Epithelial cell of proximal tubule (primary cell): ENCODE measurements at regions not wholly inside any gene's neighbourhood (a gene's known extent, or its start where the extent isn't known, plus 50 kb on each side); places are given as distances from the start of the nearest gene placed in this dataset.

ENCODE experiments used
- DNase-seq: peaks from one replicate; pipeline ENCODE4 v3.0.0-alpha.2; 2011; ENCODE audit warnings: low read depth
- H3K4me3 ChIP-seq: 2 replicates; pipeline ENCODE4 v1.5.1; 2011; ENCODE audit warnings: low read depth, mild to moderate bottlenecking, low read length
- TF ChIP-seq, protein P1 (sequence below): conservative IDR thresholded peaks from 2 replicates; pipeline ENCODE4 v1.5.1; 2012; ENCODE audit warnings: low read depth, mild to moderate bottlenecking, low read length

- TF ChIP-seq, protein P1, sequence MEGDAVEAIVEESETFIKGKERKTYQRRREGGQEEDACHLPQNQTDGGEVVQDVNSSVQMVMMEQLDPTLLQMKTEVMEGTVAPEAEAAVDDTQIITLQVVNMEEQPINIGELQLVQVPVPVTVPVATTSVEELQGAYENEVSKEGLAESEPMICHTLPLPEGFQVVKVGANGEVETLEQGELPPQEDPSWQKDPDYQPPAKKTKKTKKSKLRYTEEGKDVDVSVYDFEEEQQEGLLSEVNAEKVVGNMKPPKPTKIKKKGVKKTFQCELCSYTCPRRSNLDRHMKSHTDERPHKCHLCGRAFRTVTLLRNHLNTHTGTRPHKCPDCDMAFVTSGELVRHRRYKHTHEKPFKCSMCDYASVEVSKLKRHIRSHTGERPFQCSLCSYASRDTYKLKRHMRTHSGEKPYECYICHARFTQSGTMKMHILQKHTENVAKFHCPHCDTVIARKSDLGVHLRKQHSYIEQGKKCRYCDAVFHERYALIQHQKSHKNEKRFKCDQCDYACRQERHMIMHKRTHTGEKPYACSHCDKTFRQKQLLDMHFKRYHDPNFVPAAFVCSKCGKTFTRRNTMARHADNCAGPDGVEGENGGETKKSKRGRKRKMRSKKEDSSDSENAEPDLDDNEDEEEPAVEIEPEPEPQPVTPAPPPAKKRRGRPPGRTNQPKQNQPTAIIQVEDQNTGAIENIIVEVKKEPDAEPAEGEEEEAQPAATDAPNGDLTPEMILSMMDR: no peak
- no peak for DNase-seq
- no peak overlapping the region for H3K4me3 ChIP-seq
Observed at GRCh38 chr5:57582578-57583070, 100.0 kb upstream of the ACTBL2 start.

DNA sequence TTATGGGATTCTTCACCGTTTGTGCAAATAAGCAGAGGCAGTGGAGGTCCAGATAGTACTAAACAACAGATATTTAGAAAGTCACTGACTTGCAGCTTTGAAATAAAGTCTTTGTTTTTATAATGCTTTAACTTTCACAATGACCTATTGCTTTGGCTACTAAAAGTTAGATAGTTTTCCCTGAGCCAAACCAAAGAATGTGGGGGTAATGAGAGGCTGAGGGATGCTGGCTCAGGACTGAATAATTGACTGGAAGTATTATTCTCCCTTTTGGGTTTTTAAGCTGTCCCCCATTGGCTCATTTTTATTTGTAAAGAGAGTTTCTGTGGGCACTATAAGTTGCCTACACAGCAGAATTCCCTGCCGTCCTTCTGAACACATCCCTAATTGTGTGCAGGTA, 99.2 kb upstream of the ACTBL2 start:
- no peak for DNase-seq
- TF ChIP-seq, protein P1: no peak
- H3K4me3 ChIP-seq: no peak overlapping the region

- no peak for DNase-seq
- H3K4me3 ChIP-seq: no peak overlapping the region
- TF ChIP-seq, protein P1: no peak
Observed at GRCh38 chr5:57581222-57581621, 98.6 kb upstream of the ACTBL2 start.

DNA sequence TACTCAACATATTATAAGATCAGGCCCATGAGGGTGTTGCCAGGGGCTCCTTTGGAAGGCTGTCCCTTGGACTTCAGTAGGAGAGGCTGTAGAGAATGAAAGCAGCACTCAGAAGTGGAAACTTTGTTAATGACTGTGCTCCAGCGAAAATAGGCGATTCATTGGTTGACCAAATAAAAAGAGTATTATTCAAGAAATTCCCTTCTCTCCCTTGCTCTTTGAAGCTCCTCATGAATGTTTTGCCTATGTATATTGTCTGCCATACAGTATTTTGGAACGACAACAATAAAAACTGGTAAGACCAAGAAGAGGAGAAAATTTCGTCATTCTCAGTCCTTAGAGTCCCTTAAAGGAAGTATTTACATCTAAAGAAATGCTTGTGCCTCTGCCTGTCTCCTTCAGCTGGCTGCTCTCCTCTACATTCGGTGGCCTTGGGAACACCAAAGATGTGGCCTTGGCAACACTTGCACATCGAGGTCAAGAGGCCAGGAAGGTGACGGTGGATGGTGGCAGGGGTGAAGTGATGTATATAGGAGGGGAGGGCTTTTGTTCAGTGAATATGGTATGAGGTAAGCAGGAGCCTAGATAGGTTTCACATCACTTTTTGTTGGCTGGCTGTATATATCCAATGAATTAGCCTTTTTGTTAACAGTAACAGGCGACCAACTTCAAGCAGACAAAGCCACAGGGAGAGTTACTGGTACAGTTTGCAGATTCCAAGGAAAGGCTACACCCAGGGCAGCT, 95.0 kb upstream of the ACTBL2 start:
- TF ChIP-seq, protein P1: no peak
- no peak for DNase-seq
- no peak overlapping the region for H3K4me3 ChIP-seq

DNA sequence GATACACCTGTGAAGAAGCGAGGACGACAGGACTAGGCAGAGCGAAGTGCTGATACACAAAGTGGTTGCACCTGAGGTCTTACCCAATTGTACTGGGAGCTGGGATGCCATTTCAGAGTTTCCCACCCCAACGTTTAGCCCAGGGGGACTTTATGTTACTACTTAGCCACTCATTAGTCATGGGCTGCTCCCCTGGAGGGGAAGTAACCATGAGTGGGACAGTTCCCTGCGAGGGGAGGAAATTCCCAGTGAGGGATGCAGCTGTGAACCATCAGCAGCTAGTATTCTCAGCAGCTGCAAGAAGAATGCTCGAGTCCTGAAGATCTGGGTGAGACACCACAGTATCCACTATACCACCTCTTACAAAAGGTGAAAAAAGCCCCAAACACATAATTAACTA, 93.7 kb upstream of the ACTBL2 start:
- TF ChIP-seq, protein P1: no peak
- DNase-seq: no peak

DNA sequence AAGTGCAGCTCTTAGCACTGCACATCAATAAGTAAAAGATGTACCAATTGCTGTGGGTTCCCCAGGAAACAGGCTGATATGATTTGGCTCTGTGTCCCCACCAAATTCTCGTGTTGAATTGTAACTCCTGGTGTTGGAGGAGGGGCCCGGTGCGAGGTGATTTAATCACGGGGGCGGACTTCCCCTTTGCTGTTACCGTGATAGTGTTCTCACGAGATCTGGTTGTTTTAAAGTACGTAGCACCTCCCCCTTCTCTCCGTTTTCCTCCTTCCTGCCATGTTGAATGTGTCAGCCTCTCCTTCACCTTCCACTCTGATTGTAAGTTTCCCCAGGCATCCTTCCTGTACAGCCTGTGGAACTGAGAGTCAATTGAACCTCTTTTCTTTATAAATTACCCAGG, 93.2 kb upstream of the ACTBL2 start:
- TF ChIP-seq, protein P1: no peak
- DNase-seq: no peak
- H3K4me3 ChIP-seq: no peak overlapping the region

More for the DNA sequence above, 93.7 kb upstream of the ACTBL2 start:
- H3K4me3 ChIP-seq: no peak overlapping the region

- TF ChIP-seq, protein P1: no peak
- no peak for DNase-seq
- H3K4me3 ChIP-seq: no peak overlapping the region
Observed at GRCh38 chr5:57572461-57572860, 89.8 kb upstream of the ACTBL2 start.
